Transverse colon (tissue), 4 donors: ENCODE measurements at regions not wholly inside any gene's neighbourhood (a gene's known extent, or its start where the extent isn't known, plus 50 kb on each side); places are given as distances from the start of the nearest gene placed in this dataset.

Source experiments
- DNase-seq: peaks from one replicate; pipeline ENCODE4 v3.0.0-alpha.2; 2019
- H3K27ac ChIP-seq, 4 donors: fragments of 200-600 bp; sonication (generic); 2 replicates each; pipeline ENCODE4 v1.5.1; 2016 to 2018; ENCODE audit warnings: inconsistent platforms in 4 of 4
- H3K27me3 ChIP-seq: fragments of 200-600 bp; sonication (generic); 2 replicates; pipeline ENCODE4 v1.5.1; 2017; ENCODE audit warnings: inconsistent platforms
- H3K36me3 ChIP-seq, 4 donors: fragments of 200-600 bp; sonication (generic); 2 replicates each; pipeline ENCODE4 v1.5.1; 2017 to 2019; ENCODE audit warnings: inconsistent platforms in 4 of 4
- H3K4me1 ChIP-seq, 4 donors: fragments of 200-600 bp; sonication (generic); 2 replicates each; pipeline ENCODE4 v1.5.1; 2017 to 2020; ENCODE audit warnings: inconsistent platforms in 4 of 4
- H3K4me3 ChIP-seq, 4 donors: fragments of 200-600 bp; sonication (generic); 1 replicate in 1 of 4; 2 replicates in 3 of 4; pipeline versions ENCODE4 v1.5.1 to v1.6.1; 2017 to 2019; ENCODE audit warnings: inconsistent platforms in 4 of 4
- H3K9me3 ChIP-seq, 2 donors: fragments of 200-600 bp; sonication (generic); 2 replicates each; pipeline ENCODE4 v1.5.1; 2017 to 2019; ENCODE audit warnings: inconsistent platforms in 2 of 2
- CTCF ChIP-seq, 5 experiments: fragments of 200-600 bp in 3 of 5; fragments of 450-650 bp in 2 of 5; sonication (generic) in 3 of 5; IDR thresholded peaks; 1 replicate in 2 of 5; 2 replicates in 3 of 5; pipeline ENCODE4 v1.5.1; 2016 to 2017; ENCODE audit warnings: antibody characterized with exemption in 5 of 5, inconsistent platforms in 3 of 5, mild to moderate bottlenecking in 2 of 5, moderate library complexity in 1 of 5
- EP300 ChIP-seq: sonication (generic); formaldehyde crosslinking; IDR thresholded peaks from one replicate; pipeline ENCODE4 v1.6.1; 2017; ENCODE audit warnings: antibody characterized with exemption, low read depth
- POLR2A ChIP-seq: fragments of 450-650 bp; IDR thresholded peaks from one replicate; pipeline ENCODE4 v1.6.1; 2016; ENCODE audit warnings: antibody characterized with exemption, mild to moderate bottlenecking, moderate library complexity
- POLR2AphosphoS5 ChIP-seq, 3 donors: sonication (generic); formaldehyde crosslinking; IDR thresholded peaks; one replicate each; pipeline ENCODE4 v1.6.1; 2016; ENCODE audit warnings: antibody characterized with exemption in 3 of 3
- WGBS, 2 donors: methylation state at CpG; one replicate each; pipeline ENCODE4 v1.1.5; 2018; ENCODE audit warnings: low coverage in 1 of 2; 5-methylcytosine and 5-hydroxymethylcytosine counted together
- in situ Hi-C, 4 donors: fragments of 200-750 bp; cut with MboI; loops; one replicate each; pipeline versions ENCODE4 v1.15.0 to v1.15.1; 2017; ENCODE audit warnings: low sequenced_read_pairs in 3 of 4, low pct_ligation_motif_present in 1 of 4, low pct_unique_long_range_greater_than_20kb in 1 of 4
- intact Hi-C: fragments of 100-400 bp; cut with DNase I; formaldehyde crosslinking; loops from one replicate; pipeline ENCODE4 v1.15.1; 2023; ENCODE audit warnings: low total_unique reads

GRCh38 chr2:16165518-16166326 lies 225.4 kb downstream of the MYCN start:
- 82 to 84% methylated on average over 6 to 9 of the region's 9 CpGs for WGBS, 2 donors

DNA sequence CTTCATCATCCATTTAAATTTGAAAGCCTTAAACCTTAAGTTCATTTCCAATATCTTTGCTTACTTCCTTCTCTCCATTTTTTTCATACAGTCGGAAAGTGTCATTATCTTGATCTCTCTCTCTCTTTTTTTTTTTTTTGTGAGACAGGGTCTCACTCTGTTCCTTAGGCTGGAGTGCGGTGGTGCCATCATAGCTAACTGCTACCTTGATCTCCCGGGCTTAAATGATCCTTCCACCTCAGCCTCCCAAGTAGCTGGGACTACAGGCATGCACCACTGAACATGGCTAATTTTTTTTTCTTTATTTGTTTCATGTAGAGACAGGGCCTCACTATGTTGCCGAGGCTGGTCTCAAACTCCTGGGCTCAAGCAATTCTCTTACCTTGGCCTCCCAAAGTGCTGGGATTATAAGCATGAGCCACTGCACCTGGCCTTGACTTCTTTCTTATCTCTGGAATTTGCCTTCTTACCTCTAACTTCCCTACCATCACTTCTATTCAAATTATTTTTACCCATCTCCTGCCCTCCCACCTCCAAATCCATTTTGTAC lies 222.2 kb downstream of the MYCN start:
- no peak for DNase-seq
- Histone ChIP-seq H3K4me3 (no peak overlapping the region), H3K4me1 (no peaks in the 10 kb centered on the region), H3K27ac (no peak overlapping the region), H3K9me3 (no peaks in the 10 kb centered on the region), H3K36me3 (no peaks in the 10 kb centered on the region), H3K27me3 (no peaks in the 10 kb centered on the region)
- in situ Hi-C loops = no loop called here
- 67 to 95% methylated on average over 1 to 4 of the region's 4 CpGs for WGBS, 2 donors
- TF ChIP-seq POLR2AphosphoS5 (IDR thresholded peaks at IDR 0.05) (no peak), CTCF (IDR thresholded peaks at IDR 0.05) (no peak), EP300 (no peak), POLR2A (no peak)
- intact Hi-C loops = loop anchor here (10.0 kb wide), 1 partner anchor 518 kb away; no protein-coding TSS in a partner anchor

More at GRCh38 chr2:16165518-16166326, 225.4 kb downstream of the MYCN start:
- Histone ChIP-seq H3K27me3 (no peaks in the 10 kb centered on the region), H3K27ac (no peak overlapping the region), H3K4me1 (no peaks in the 10 kb centered on the region), H3K4me3 (no peak overlapping the region), H3K9me3 (no peaks in the 10 kb centered on the region), H3K36me3 (no peaks in the 10 kb centered on the region)
- no peak for DNase-seq
- intact Hi-C loops (loop anchor here (10.0 kb wide), 1 partner anchor 521 kb away; no protein-coding TSS in a partner anchor), in situ Hi-C loops (no loop called here)
- no peak for TF ChIP-seq POLR2AphosphoS5 (IDR thresholded peaks at IDR 0.05)
- no peak for TF ChIP-seq POLR2A
- no peak for TF ChIP-seq CTCF (IDR thresholded peaks at IDR 0.05)
- no peak for TF ChIP-seq EP300

DNA sequence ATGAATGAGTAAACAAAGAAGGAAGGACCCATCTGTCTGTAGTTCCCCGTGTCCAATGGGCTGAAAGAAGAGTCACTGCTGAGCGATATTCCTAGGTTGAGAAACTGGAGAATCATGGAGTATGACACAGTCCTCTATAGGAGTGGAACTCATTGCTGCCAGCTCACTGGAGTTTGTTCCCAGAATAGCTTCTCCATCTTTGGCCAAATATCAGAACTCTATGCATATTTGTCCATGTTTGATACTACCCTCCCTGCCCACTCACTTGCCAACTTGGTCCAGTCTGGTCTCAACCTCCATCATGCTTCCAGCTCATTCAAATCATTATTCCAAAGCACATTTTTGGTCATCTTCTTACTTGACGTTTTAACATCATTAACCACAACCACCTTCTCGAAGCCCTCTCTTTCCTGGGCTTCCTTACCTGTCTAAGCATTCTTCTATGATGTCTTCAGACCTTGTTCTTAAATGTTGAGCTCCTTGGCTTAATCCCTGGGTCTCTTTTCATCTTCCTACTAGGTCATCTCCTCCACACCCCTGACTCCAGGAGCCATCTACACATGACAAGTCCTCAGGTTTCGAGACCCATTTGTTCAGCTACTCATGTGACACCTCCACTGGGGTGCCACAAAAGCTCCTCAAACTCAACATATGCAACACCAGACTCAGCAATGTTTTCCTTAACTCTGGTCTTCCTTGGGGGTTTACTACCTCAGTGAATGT lies 221.6 kb downstream of the MYCN start:
- DNase-seq = no peak

More for the DNA sequence above, 221.6 kb downstream of the MYCN start:
- WGBS, 2 donors = 78 to 89% methylated on average over 5 of the region's 5 CpGs
- no peaks in the 10 kb centered on the region for H3K9me3 ChIP-seq
- H3K36me3 ChIP-seq = no peaks in the 10 kb centered on the region
- in situ Hi-C loops (no loop called here), intact Hi-C loops (loop anchor here (10.0 kb wide), 1 partner anchor 517 kb away; no protein-coding TSS in a partner anchor)
- no peaks in the 10 kb centered on the region for H3K4me1 ChIP-seq
- no peak for TF ChIP-seq CTCF (IDR thresholded peaks at IDR 0.05)
- no peak for TF ChIP-seq POLR2A
- no peaks in the 10 kb centered on the region for H3K27me3 ChIP-seq
- no peak overlapping the region for H3K27ac ChIP-seq
- no peak overlapping the region for H3K4me3 ChIP-seq
